Tibial nerve (tissue), 4 donors: ENCODE measurements at regions not wholly inside any gene's neighbourhood (a gene's known extent, or its start where the extent isn't known, plus 50 kb on each side); places are given as distances from the start of the nearest gene placed in this dataset.

Experiments
- DNase-seq, 2 donors: peaks; one replicate each; pipeline ENCODE4 v3.0.0-alpha.2; 2019; ENCODE audit warnings: low spot score in 2 of 2
- H3K27ac ChIP-seq, 4 donors: fragments of 200-600 bp; sonication (generic) in 3 of 4; one replicate each; pipeline ENCODE4 v1.5.1; 2017 to 2019; ENCODE audit warnings: mild to moderate bottlenecking in 1 of 4
- H3K27me3 ChIP-seq, 2 donors: fragments of 200-600 bp; sonication (generic) in 1 of 2; one replicate each; pipeline versions ENCODE4 v1.5.1 to v1.6.0; 2017 to 2019
- H3K36me3 ChIP-seq, 3 donors: fragments of 200-600 bp; sonication (generic); one replicate each; pipeline ENCODE4 v1.5.1; 2018 to 2019
- H3K4me1 ChIP-seq, 4 donors: fragments of 200-600 bp; sonication (generic) in 3 of 4; one replicate each; pipeline ENCODE4 v1.5.1; 2017 to 2019
- H3K4me3 ChIP-seq, 4 donors: fragments of 200-600 bp; sonication (generic) in 3 of 4; one replicate each; pipeline ENCODE4 v1.5.1; 2017 to 2019; ENCODE audit warnings: mild to moderate bottlenecking in 1 of 4, moderate library complexity in 1 of 4
- H3K9me3 ChIP-seq, 4 donors: fragments of 200-600 bp; sonication (generic) in 3 of 4; one replicate each; pipeline ENCODE4 v1.5.1; 2017 to 2019
- EP300 ChIP-seq, 2 donors: sonication (generic); formaldehyde crosslinking; IDR thresholded peaks; one replicate each; pipeline ENCODE4 v1.6.1; 2017; ENCODE audit warnings: antibody characterized with exemption in 2 of 2, mild to moderate bottlenecking in 1 of 2
- POLR2A ChIP-seq, 2 donors: fragments of 450-650 bp; IDR thresholded peaks; one replicate each; pipeline ENCODE4 v1.6.1; 2017; ENCODE audit warnings: antibody characterized with exemption in 2 of 2, mild to moderate bottlenecking in 2 of 2, moderate library complexity in 2 of 2
- WGBS, 2 donors: methylation state at CpG; one replicate each; pipeline ENCODE4 v1.1.5; 2018; 5-methylcytosine and 5-hydroxymethylcytosine counted together
- TF ChIP-seq, protein P1 (sequence below), 5 experiments: fragments of 200-600 bp in 3 of 5; fragments of 450-650 bp in 2 of 5; sonication (generic) in 3 of 5; IDR thresholded peaks; one replicate each; pipeline ENCODE4 v1.5.1; 2016 to 2019; ENCODE audit warnings: antibody characterized with exemption in 5 of 5, mild to moderate bottlenecking in 3 of 5, moderate library complexity in 2 of 5

DNA sequence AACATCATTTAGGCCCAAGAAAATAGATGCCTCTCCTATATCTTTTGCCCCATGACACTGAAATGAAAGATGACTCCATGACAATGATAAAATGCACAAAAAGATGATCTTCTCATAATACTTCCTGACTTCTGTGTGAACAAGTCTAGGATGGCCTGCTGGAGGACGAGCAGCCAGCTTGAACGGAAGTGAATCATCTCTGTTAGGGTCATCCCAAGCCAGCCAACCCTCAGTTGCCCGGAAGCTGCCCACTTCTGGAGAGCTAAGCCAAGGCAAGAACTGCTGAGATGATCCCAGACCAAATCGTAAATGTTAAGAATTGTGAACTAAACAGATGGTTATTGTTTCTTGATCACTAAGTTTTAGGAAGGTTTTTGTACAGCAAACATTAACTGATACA lies 249.7 kb upstream of the HS3ST5 start:
- no peaks in the 10 kb centered on the region for H3K9me3 ChIP-seq
- H3K4me1 ChIP-seq = no peaks in the 10 kb centered on the region
- no peak for DNase-seq
- H3K36me3 ChIP-seq = no peaks in the 10 kb centered on the region
- H3K27me3 ChIP-seq = no peaks in the 10 kb centered on the region
- no peak overlapping the region for H3K27ac ChIP-seq
- WGBS, 2 donors = 77 to 80% methylated on average over 4 of the region's 4 CpGs
- TF ChIP-seq EP300 (IDR thresholded peaks at IDR 0.05) = no peak
- TF ChIP-seq POLR2A (IDR thresholded peaks at IDR 0.05) = no peak
- TF ChIP-seq, protein P1, sequence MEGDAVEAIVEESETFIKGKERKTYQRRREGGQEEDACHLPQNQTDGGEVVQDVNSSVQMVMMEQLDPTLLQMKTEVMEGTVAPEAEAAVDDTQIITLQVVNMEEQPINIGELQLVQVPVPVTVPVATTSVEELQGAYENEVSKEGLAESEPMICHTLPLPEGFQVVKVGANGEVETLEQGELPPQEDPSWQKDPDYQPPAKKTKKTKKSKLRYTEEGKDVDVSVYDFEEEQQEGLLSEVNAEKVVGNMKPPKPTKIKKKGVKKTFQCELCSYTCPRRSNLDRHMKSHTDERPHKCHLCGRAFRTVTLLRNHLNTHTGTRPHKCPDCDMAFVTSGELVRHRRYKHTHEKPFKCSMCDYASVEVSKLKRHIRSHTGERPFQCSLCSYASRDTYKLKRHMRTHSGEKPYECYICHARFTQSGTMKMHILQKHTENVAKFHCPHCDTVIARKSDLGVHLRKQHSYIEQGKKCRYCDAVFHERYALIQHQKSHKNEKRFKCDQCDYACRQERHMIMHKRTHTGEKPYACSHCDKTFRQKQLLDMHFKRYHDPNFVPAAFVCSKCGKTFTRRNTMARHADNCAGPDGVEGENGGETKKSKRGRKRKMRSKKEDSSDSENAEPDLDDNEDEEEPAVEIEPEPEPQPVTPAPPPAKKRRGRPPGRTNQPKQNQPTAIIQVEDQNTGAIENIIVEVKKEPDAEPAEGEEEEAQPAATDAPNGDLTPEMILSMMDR (IDR thresholded peaks at IDR 0.05) = no peak
- no peak overlapping the region for H3K4me3 ChIP-seq

DNA sequence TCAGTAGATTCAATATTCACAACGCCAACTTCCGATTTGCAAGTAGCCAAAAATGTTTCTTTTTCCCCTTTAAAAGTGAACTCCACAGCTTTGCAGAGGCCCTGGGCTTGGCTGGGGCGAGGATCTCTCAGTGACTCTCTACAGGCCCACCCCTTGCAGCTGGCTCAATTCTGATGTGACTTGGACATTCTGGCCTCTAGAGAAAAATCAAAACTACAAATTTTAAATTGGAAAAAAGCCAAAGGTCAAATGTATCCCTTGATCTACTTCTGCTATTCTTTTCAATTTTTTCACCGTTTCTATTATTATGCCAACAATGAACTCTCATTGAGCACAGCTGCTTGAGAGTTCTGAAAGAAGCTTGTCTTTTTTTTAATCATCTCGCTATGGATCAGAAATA lies 245.9 kb upstream of the HS3ST5 start:
- TF ChIP-seq, protein P1 (IDR thresholded peaks at IDR 0.05) = no peak
- TF ChIP-seq POLR2A (IDR thresholded peaks at IDR 0.05) (no peak), EP300 (IDR thresholded peaks at IDR 0.05) (no peak)
- H3K36me3 ChIP-seq = no peaks in the 10 kb centered on the region
- DNase-seq = no peak
- 27 to 32% methylated on average over 5 of the region's 5 CpGs for WGBS, 2 donors
- H3K9me3 ChIP-seq = no peaks in the 10 kb centered on the region
- no peak overlapping the region for H3K4me3 ChIP-seq
- no peaks in the 10 kb centered on the region for H3K4me1 ChIP-seq
- no peak overlapping the region for H3K27ac ChIP-seq
- H3K27me3 ChIP-seq = no peaks in the 10 kb centered on the region

DNA sequence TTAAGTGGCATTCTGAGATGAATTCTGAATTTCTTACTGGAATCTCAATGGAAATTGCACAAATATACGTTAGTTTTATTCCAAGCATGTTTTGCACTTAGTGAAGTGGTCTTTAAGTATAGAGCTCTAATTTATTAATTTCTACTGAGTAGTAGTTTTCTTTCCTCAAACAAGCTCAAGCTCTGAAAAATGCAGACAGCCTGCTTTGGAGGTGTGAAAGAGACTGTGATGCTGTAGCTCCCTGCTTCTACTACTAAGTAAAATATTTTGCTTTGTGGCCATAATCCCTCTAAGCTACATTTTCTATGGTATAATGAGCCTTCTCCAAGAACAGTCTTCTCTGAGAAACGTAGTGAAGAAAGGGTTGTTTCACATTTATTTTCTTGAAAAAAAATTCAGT lies 243.5 kb upstream of the HS3ST5 start:
- Histone ChIP-seq H3K4me1 (no peaks in the 10 kb centered on the region), H3K27me3 (no peaks in the 10 kb centered on the region), H3K27ac (no peak overlapping the region), H3K36me3 (no peaks in the 10 kb centered on the region), H3K9me3 (peaks cover 0 to 18% (median 2%) of the 10 kb centered on the region in 4 donors), H3K4me3 (no peak overlapping the region)
- TF ChIP-seq POLR2A (IDR thresholded peaks at IDR 0.05) (no peak), EP300 (IDR thresholded peaks at IDR 0.05) (no peak)
- TF ChIP-seq, protein P1 (IDR thresholded peaks at IDR 0.05) = no peak
- 65 to 72% methylated on average over 2 of the region's 2 CpGs for WGBS, 2 donors
- DNase-seq = no peak

DNA sequence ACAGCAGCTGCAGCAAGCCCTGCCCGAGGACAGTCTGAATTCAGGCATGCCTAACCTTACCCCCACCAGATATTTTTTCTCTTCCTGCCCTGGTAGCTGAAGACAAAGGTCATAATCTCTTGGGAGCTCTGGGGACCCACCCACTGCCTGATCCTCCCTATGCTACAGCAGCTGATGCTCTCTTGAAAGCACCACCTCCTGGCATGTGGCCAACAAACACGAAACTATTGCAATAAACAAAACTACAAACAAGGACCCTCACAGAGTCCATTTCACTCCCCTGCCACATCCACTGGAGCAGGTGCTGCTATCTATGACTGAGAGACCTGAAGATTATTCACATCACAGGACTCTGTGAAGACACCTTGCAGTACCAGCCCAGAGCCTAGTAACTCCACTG lies 238.5 kb upstream of the HS3ST5 start:
- Histone ChIP-seq H3K4me1 (no peaks in the 10 kb centered on the region), H3K27me3 (no peaks in the 10 kb centered on the region), H3K4me3 (no peak overlapping the region), H3K9me3 (peaks cover 0 to 22% (median 2%) of the 10 kb centered on the region in 4 donors), H3K27ac (no peak overlapping the region), H3K36me3 (no peaks in the 10 kb centered on the region)
- no peak for TF ChIP-seq POLR2A (IDR thresholded peaks at IDR 0.05)
- no peak for TF ChIP-seq EP300 (IDR thresholded peaks at IDR 0.05)
- TF ChIP-seq, protein P1 (IDR thresholded peaks at IDR 0.05) = no peak
- WGBS, 2 donors = 45 to 69% methylated on average over 2 of the region's 2 CpGs
- no peak for DNase-seq

DNA sequence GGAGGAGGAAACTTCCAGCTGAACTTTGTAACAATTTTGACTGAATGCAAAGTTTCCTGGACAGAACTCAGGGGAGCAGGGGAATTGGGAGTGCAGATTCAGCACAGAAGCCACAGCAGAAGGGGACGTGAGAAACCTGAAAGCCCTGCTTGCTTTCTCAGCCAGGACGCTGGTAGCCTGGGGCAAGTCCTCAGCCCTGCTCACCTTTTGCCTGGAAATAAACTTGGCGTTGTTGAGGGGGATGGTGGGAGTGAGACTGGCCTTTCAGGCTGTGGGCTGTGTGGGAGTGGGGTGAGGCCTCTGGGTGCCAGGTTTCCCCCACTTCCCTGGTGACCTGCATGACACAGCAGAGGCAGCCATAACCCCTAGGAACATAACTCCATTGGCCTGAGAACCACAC lies 238.1 kb upstream of the HS3ST5 start:
- H3K9me3 ChIP-seq = peaks cover 0 to 22% (median 2%) of the 10 kb centered on the region in 4 donors
- no peaks in the 10 kb centered on the region for H3K4me1 ChIP-seq
- no peak overlapping the region for H3K27ac ChIP-seq
- no peaks in the 10 kb centered on the region for H3K36me3 ChIP-seq
- H3K27me3 ChIP-seq = no peaks in the 10 kb centered on the region
- H3K4me3 ChIP-seq = no peak overlapping the region
- 46 to 75% methylated on average over 3 of the region's 3 CpGs for WGBS, 2 donors
- no peak for DNase-seq
- TF ChIP-seq EP300 (IDR thresholded peaks at IDR 0.05) (no peak), POLR2A (IDR thresholded peaks at IDR 0.05) (no peak)
- TF ChIP-seq, protein P1 (IDR thresholded peaks at IDR 0.05) = no peak
